ENCODE measurements at regions not wholly inside any gene's neighbourhood (a gene's known extent, or its start where the extent isn't known, plus 50 kb on each side); places are given as distances from the start of the nearest gene placed in this dataset.

DNA sequence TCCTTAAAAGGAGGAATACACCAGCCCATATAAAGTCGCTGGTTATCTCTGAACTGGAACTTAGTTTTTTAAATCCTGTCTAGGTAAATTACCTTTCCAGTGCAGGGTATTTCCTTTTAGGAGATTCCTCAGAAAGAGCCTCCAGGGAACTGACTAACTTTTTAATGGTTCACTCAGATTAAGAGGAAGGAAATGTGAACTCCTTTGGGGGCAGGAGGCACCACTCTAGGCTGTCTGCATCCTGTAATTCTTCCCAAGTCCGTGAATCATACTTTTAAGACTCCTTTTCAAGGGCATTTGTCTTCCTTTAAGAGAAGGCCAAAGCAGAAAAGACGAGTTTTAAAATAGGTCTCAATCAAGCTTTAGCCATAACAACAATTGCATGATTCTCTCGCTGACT, 871.2 kb upstream of the NR2F2 start:
- WGBS, 2 donors = 39% methylated on average over 4 of the region's 4 CpGs
- no peak for DNase-seq
- TF ChIP-seq, protein P1, sequence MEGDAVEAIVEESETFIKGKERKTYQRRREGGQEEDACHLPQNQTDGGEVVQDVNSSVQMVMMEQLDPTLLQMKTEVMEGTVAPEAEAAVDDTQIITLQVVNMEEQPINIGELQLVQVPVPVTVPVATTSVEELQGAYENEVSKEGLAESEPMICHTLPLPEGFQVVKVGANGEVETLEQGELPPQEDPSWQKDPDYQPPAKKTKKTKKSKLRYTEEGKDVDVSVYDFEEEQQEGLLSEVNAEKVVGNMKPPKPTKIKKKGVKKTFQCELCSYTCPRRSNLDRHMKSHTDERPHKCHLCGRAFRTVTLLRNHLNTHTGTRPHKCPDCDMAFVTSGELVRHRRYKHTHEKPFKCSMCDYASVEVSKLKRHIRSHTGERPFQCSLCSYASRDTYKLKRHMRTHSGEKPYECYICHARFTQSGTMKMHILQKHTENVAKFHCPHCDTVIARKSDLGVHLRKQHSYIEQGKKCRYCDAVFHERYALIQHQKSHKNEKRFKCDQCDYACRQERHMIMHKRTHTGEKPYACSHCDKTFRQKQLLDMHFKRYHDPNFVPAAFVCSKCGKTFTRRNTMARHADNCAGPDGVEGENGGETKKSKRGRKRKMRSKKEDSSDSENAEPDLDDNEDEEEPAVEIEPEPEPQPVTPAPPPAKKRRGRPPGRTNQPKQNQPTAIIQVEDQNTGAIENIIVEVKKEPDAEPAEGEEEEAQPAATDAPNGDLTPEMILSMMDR (IDR thresholded peaks at IDR 0.05) = no peak
- no peak for TF ChIP-seq POLR2A (IDR thresholded peaks at IDR 0.05)
- H3K36me3 ChIP-seq = no peaks in the 10 kb centered on the region
- no peak overlapping the region for H3K4me3 ChIP-seq
- H3K27ac ChIP-seq = peak overlapping the region in 1 of 4 donors; percentile 31
- intact Hi-C loops (cut with DNase I) = no loop called here
- no peaks in the 10 kb centered on the region for H3K27me3 ChIP-seq
- no peaks in the 10 kb centered on the region for H3K4me1 ChIP-seq
- no peaks in the 10 kb centered on the region for H3K9me3 ChIP-seq

DNA sequence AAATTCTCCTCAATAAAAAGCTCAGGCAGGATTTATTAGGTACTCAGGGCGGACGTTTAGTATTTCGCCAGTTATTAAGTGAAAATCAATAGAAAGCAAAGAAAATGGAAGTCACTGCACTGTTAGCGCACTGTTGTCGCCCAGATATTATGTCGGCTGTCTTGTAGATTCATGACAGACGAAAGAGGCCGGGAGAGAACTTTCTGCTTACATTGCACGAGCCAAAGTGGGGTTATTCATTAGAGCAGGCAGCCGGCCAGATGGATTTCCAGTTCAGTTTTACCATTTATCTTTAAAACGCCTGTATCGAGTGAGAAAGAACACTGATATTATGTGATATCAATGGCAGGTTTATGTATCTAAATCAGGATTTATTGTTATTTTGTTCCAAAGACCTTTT, 866.0 kb upstream of the NR2F2 start:
- Histone ChIP-seq H3K4me3 (peak overlapping the region in 1 of 4 donors; percentile 40), H3K4me1 (no peaks in the 10 kb centered on the region), H3K9me3 (no peaks in the 10 kb centered on the region), H3K27ac (no peak overlapping the region), H3K36me3 (no peaks in the 10 kb centered on the region), H3K27me3 (no peaks in the 10 kb centered on the region)
- no peak for DNase-seq
- intact Hi-C loops (cut with DNase I) = no loop called here
- WGBS, 2 donors = 50 to 59% methylated on average over 12 of the region's 12 CpGs
- no peak for TF ChIP-seq POLR2A (IDR thresholded peaks at IDR 0.05)
- TF ChIP-seq, protein P1 (IDR thresholded peaks at IDR 0.05) = no peak

- H3K9me3 ChIP-seq = no peaks in the 10 kb centered on the region
- intact Hi-C loops (cut with DNase I) = no loop called here
- H3K27me3 ChIP-seq = no peaks in the 10 kb centered on the region
- no peaks in the 10 kb centered on the region for H3K36me3 ChIP-seq
- H3K4me1 ChIP-seq = no peaks in the 10 kb centered on the region
- TF ChIP-seq, protein P1 (IDR thresholded peaks at IDR 0.05) = no peak
- no peak for TF ChIP-seq POLR2A (IDR thresholded peaks at IDR 0.05)
- no peak overlapping the region for H3K4me3 ChIP-seq
- no peak for DNase-seq
- H3K27ac ChIP-seq = peak overlapping the region in 1 of 4 donors; percentile 58
- 48 to 80% methylated on average over 4 to 10 of the region's 12 CpGs for WGBS, 2 donors
These were observed 861.7 kb upstream of the NR2F2 start for GRCh38 chr15:95468820-95469219.

- H3K4me3 ChIP-seq = no peak overlapping the region
- no peaks in the 10 kb centered on the region for H3K4me1 ChIP-seq
- no peaks in the 10 kb centered on the region for H3K27me3 ChIP-seq
- no peaks in the 10 kb centered on the region for H3K9me3 ChIP-seq
- no peaks in the 10 kb centered on the region for H3K36me3 ChIP-seq
- TF ChIP-seq, protein P1 (IDR thresholded peaks at IDR 0.05) = no peak
- no peak for TF ChIP-seq POLR2A (IDR thresholded peaks at IDR 0.05)
- WGBS, 2 donors = 45 to 48% methylated on average over 8 of the region's 8 CpGs
- intact Hi-C loops (cut with DNase I) = no loop called here
- no peak for DNase-seq
- no peak overlapping the region for H3K27ac ChIP-seq
These were observed 861.0 kb upstream of the NR2F2 start for GRCh38 chr15:95469496-95470000.

- Histone ChIP-seq H3K27me3 (no peaks in the 10 kb centered on the region), H3K36me3 (no peaks in the 10 kb centered on the region), H3K9me3 (no peaks in the 10 kb centered on the region), H3K27ac (peak overlapping the region in 2 of 4 donors; percentile 2 to 4), H3K4me1 (no peaks in the 10 kb centered on the region), H3K4me3 (no peak overlapping the region)
- intact Hi-C loops (cut with DNase I) = no loop called here
- no peak for TF ChIP-seq POLR2A (IDR thresholded peaks at IDR 0.05)
- TF ChIP-seq, protein P1 (IDR thresholded peaks at IDR 0.05) = no peak
- WGBS, 2 donors = 38 to 43% methylated on average over 3 of the region's 3 CpGs
- DNase-seq = no peak
These were observed 860.0 kb upstream of the NR2F2 start for GRCh38 chr15:95470529-95470928.
